OCI-LY7 (cell line): ENCODE measurements at regions not wholly inside any gene's neighbourhood (a gene's known extent, or its start where the extent isn't known, plus 50 kb on each side); places are given as distances from the start of the nearest gene placed in this dataset.

ENCODE experiments used
- BruUV-seq: library from RNA; stranded (reverse); fragments of 400-500 nt; replicated peaks from 2 replicates; lab custom pipeline; 2021; lab: Mats Ljungman, UMichigan
- CTCF ChIA-PET: fragments of 300-600 bp; sonication (Branson Sonifier 250); formaldehyde crosslinking; loops from one replicate; lab custom pipeline; 2022; ENCODE audit warnings: antibody characterized with exemption; ENCODE audit not compliant: unreplicated experiment; lab: Charles Lee
- POLR2A ChIA-PET: fragments of 300-600 bp; sonication (Branson Sonifier 250); formaldehyde crosslinking; loops from one replicate; lab custom pipeline; 2022; ENCODE audit warnings: antibody characterized with exemption; lab: Charles Lee
- DNase-seq: peaks from one replicate; pipeline ENCODE4 v3.0.0-alpha.2; 2015; ENCODE audit warnings: low spot score
- H2AFZ ChIP-seq: fragments of 200-600 bp; sonication (generic), shearing (Covaris generic); 2 replicates; pipeline ENCODE4 v1.6.1; 2014; ENCODE audit warnings: mild to moderate bottlenecking, antibody characterized with exemption, low read length, moderate library complexity
- H3K27ac ChIP-seq: fragments of 200-600 bp; sonication (generic); 2 replicates; pipeline ENCODE4 v1.5.1; 2014; ENCODE audit warnings: mixed run types, low read depth, mild to moderate bottlenecking, moderate library complexity, low read length, inconsistent platforms; ENCODE audit not compliant: poor library complexity, severe bottlenecking
- H3K36me3 ChIP-seq: fragments of 200-600 bp; sonication (generic); 2 replicates; pipeline ENCODE4 v1.6.1; 2014; ENCODE audit warnings: mild to moderate bottlenecking, antibody characterized with exemption, low read length, moderate library complexity, mixed read lengths; ENCODE audit not compliant: insufficient read depth
- H3K4me1 ChIP-seq: fragments of 200-600 bp; sonication (generic); 2 replicates; pipeline ENCODE4 v1.5.1; 2014; ENCODE audit warnings: mild to moderate bottlenecking, low read length; ENCODE audit not compliant: insufficient read depth, poor library complexity, severe bottlenecking
- H3K4me2 ChIP-seq: fragments of 200-600 bp; sonication (generic); 2 replicates; pipeline ENCODE4 v1.6.1; 2014; ENCODE audit warnings: mild to moderate bottlenecking, low read length
- H3K4me3 ChIP-seq: fragments of 200-600 bp; sonication (generic); 2 replicates; pipeline ENCODE4 v1.5.1; 2014; ENCODE audit warnings: mild to moderate bottlenecking, low read depth, low read length; ENCODE audit not compliant: poor library complexity, severe bottlenecking
- H3K79me2 ChIP-seq: fragments of 200-600 bp; sonication (generic); 2 replicates; pipeline ENCODE4 v1.6.1; 2016; ENCODE audit warnings: low read depth, mild to moderate bottlenecking, low read length, moderate library complexity, mixed read lengths; ENCODE audit not compliant: insufficient read depth
- H3K9me2 ChIP-seq: fragments of 200-600 bp; sonication (generic); 2 replicates; pipeline ENCODE4 v1.6.1; 2016; ENCODE audit warnings: mild to moderate bottlenecking, low read length, mixed read lengths; ENCODE audit not compliant: insufficient read depth
- H3K9me3 ChIP-seq: fragments of 200-600 bp; sonication (generic); 2 replicates; pipeline ENCODE4 v1.6.1; 2014; ENCODE audit warnings: mild to moderate bottlenecking, mixed run types, low read length, mixed read lengths
- H4K20me1 ChIP-seq: fragments of 200-600 bp; sonication (generic); 2 replicates; pipeline ENCODE4 v1.6.1; 2014; ENCODE audit warnings: mild to moderate bottlenecking, antibody characterized with exemption, low read length, moderate library complexity, mixed read lengths; ENCODE audit not compliant: insufficient read depth
- EZH2phosphoT487 ChIP-seq: fragments of 200-600 bp; sonication (generic); IDR thresholded peaks from 2 replicates; pipeline ENCODE4 v1.6.1; 2018; ENCODE audit warnings: low read depth, borderline replicate concordance, mild to moderate bottlenecking, mixed run types, antibody characterized with exemption, low read length, moderate library complexity, mixed read lengths
- intact Hi-C: fragments of 100-400 bp; cut with micrococcal nuclease; formaldehyde crosslinking; loops from one replicate; pipeline ENCODE4 v1.10.0; 2022; ENCODE audit not compliant: unreplicated experiment
- TF ChIP-seq, protein P1 (sequence below): fragments of 200-600 bp; sonication (generic); conservative IDR thresholded peaks from 2 replicates; pipeline ENCODE4 v1.5.1; 2014; ENCODE audit warnings: mild to moderate bottlenecking, antibody characterized with exemption, low read length, moderate library complexity, mixed read lengths

DNA sequence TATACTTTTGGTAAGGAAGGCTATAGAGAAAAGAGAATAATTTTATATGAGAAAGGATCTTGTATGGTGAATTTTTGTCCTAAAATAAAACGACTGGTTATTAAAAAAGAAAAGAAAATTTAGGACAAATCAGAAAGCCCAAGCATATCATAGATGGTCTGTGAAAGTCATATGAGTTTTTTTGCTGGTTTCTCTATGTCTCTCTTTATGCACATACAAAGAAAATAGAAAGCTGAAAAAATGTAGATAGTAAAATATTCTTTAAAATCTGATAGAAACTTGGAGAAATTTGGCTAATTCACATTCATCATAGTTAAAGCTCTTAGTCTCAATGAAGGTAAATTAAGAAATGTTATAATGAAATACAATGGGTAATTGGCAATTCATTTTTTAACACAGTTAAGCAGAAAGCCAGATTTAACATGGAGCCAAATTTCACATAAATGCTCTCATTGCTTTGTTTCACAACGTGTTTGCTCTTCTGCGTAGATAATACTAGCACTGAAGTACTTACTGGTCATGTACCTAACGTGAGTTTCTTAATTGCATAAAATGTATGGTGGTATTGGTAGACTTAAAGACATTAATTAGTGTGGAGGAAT is 621.5 kb upstream of the ATXN8OS start:
- H3K4me3 ChIP-seq = no peak overlapping the region
- no peaks in the 10 kb centered on the region for H3K36me3 ChIP-seq
- H3K27ac ChIP-seq = no peak overlapping the region
- BruUV-seq = no TSS peak
- no peak overlapping the region for H2AFZ ChIP-seq
- ChIA-PET POLR2A (no interaction called here), CTCF (no interaction called here)
- H3K9me3 ChIP-seq = peaks cover 10% of the 10 kb centered on the region; the same call in 1 of the 2 replicates
- DNase-seq = no peak
- TF ChIP-seq EZH2phosphoT487 = no peak
- TF ChIP-seq, protein P1, sequence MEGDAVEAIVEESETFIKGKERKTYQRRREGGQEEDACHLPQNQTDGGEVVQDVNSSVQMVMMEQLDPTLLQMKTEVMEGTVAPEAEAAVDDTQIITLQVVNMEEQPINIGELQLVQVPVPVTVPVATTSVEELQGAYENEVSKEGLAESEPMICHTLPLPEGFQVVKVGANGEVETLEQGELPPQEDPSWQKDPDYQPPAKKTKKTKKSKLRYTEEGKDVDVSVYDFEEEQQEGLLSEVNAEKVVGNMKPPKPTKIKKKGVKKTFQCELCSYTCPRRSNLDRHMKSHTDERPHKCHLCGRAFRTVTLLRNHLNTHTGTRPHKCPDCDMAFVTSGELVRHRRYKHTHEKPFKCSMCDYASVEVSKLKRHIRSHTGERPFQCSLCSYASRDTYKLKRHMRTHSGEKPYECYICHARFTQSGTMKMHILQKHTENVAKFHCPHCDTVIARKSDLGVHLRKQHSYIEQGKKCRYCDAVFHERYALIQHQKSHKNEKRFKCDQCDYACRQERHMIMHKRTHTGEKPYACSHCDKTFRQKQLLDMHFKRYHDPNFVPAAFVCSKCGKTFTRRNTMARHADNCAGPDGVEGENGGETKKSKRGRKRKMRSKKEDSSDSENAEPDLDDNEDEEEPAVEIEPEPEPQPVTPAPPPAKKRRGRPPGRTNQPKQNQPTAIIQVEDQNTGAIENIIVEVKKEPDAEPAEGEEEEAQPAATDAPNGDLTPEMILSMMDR = no peak
- no peak overlapping the region for H3K4me2 ChIP-seq
- no peaks in the 10 kb centered on the region for H3K79me2 ChIP-seq
- intact Hi-C loops = no loop called here
- H4K20me1 ChIP-seq = no peaks in the 10 kb centered on the region
- no peaks in the 10 kb centered on the region for H3K4me1 ChIP-seq
- H3K9me2 ChIP-seq = no peaks in the 10 kb centered on the region

DNA sequence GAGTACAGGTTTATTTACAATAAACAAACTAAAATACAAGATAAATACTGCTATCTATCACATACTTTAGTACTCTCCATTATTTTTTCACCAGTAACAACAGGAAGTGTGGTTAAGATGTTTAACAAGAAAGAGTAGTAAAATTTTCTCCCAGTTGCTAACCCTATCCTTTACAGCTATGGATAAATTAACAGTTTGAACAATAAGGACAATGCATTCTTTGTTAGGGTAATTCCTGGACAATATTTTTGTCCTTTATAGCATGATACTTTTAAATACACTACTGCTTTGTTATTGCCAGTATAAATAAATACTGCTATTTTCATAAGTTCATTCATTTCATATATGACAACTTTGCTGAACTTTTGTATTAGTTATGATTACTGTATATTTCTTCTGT is 630.2 kb upstream of the ATXN8OS start:
- H3K4me1 ChIP-seq = no peaks in the 10 kb centered on the region
- no TSS peak for BruUV-seq

More for the DNA sequence above, 630.2 kb upstream of the ATXN8OS start:
- ChIA-PET POLR2A (no interaction called here), CTCF (no interaction called here)
- DNase-seq = no peak
- Histone ChIP-seq H3K4me2 (no peak overlapping the region), H3K9me3 (no peaks in the 10 kb centered on the region), H4K20me1 (no peaks in the 10 kb centered on the region), H3K9me2 (no peaks in the 10 kb centered on the region), H3K4me3 (no peak overlapping the region), H3K36me3 (no peaks in the 10 kb centered on the region), H2AFZ (no peak overlapping the region), H3K27ac (no peak overlapping the region), H3K79me2 (no peaks in the 10 kb centered on the region)
- intact Hi-C loops = no loop called here
- TF ChIP-seq EZH2phosphoT487 = no peak
- TF ChIP-seq, protein P1 = no peak
